HG03354 (cell line): ENCODE measurements at regions not wholly inside any gene's neighbourhood (a gene's known extent, or its start where the extent isn't known, plus 50 kb on each side); places are given as distances from the start of the nearest gene placed in this dataset.
"Not testable (repeated sequence)": the region's sequence is repeated elsewhere in the genome, so short reads cannot be mapped to it uniquely, and the experiment has no call there.

Experiments
- ATAC-seq: cut with Tn5 transposase; IDR thresholded peaks from one replicate; pipeline ENCODE4 v1.9.1; 2021; ENCODE audit warnings: mild to moderate bottlenecking; ENCODE audit not compliant: unreplicated experiment, poor library complexity, severe bottlenecking

- not testable (repeated sequence) for ATAC-seq
Measured at GRCh38 chr9:65423691-65424436, 138.9 kb upstream of the FOXD4L5 start.

- not testable (repeated sequence) for ATAC-seq
Measured at GRCh38 chr9:65422966-65423690, 138.1 kb upstream of the FOXD4L5 start.

- ATAC-seq, result not testable (repeated sequence)
Measured at GRCh38 chr9:65421486-65421885, 136.5 kb upstream of the FOXD4L5 start.

- no peak for ATAC-seq
Measured at GRCh38 chr9:65420771-65421170, 135.8 kb upstream of the FOXD4L5 start.

- ATAC-seq, result not testable (repeated sequence)
Measured at GRCh38 chr9:65418966-65419365, 134.0 kb upstream of the FOXD4L5 start.

GRCh38 chr9:65416948-65417347, 131.9 kb upstream of the FOXD4L5 start:
- not testable (repeated sequence) for ATAC-seq

- not testable (repeated sequence) for ATAC-seq
Measured at GRCh38 chr9:65414249-65414648, 129.2 kb upstream of the FOXD4L5 start.

GRCh38 chr9:65413371-65413770, 128.4 kb upstream of the FOXD4L5 start:
- not testable (repeated sequence) for ATAC-seq

GRCh38 chr9:65411901-65412300, 126.9 kb upstream of the FOXD4L5 start:
- no peak for ATAC-seq

- no peak for ATAC-seq
Measured at GRCh38 chr9:65411336-65411735, 126.3 kb upstream of the FOXD4L5 start.

GRCh38 chr9:65410926-65411325, 125.9 kb upstream of the FOXD4L5 start:
- ATAC-seq, result no peak

- no peak for ATAC-seq
Measured at GRCh38 chr9:65409471-65409980, 124.5 kb upstream of the FOXD4L5 start.

- ATAC-seq, result not testable (repeated sequence)
Measured at GRCh38 chr9:65408806-65409205, 123.8 kb upstream of the FOXD4L5 start.

- ATAC-seq, result not testable (repeated sequence)
Measured at GRCh38 chr9:65406625-65407024, 121.6 kb upstream of the FOXD4L5 start.

- ATAC-seq, result not testable (repeated sequence)
Measured at GRCh38 chr9:65405766-65406165, 120.8 kb upstream of the FOXD4L5 start.

- no peak for ATAC-seq
Measured at GRCh38 chr9:65405253-65405652, 120.2 kb upstream of the FOXD4L5 start.

GRCh38 chr9:65404232-65405006, 119.4 kb upstream of the FOXD4L5 start:
- no peak for ATAC-seq

- ATAC-seq, result no peak
Measured at GRCh38 chr9:65403721-65404120, 118.7 kb upstream of the FOXD4L5 start.

GRCh38 chr9:65403072-65403471, 118.1 kb upstream of the FOXD4L5 start:
- not testable (repeated sequence) for ATAC-seq

GRCh38 chr9:65402206-65402870, 117.3 kb upstream of the FOXD4L5 start:
- ATAC-seq, result not testable (repeated sequence)
